ENCODE measurements at regions not wholly inside any gene's neighbourhood (a gene's known extent, or its start where the extent isn't known, plus 50 kb on each side); places are given as distances from the start of the nearest gene placed in this dataset.
"Not testable (repeated sequence)": the region's sequence is repeated elsewhere in the genome, so short reads cannot be mapped to it uniquely, and the experiment has no call there.

GRCh38 chr7:84879570-84880325 is 307.1 kb downstream of the SEMA3D start:
- DNase-seq, result no peak

- DNase-seq, result no peak
Measured at GRCh38 chr7:84877943-84878570, 308.8 kb downstream of the SEMA3D start.

GRCh38 chr7:84876061-84876821 is 310.6 kb downstream of the SEMA3D start:
- DNase-seq, result no peak

GRCh38 chr7:84865560-84865959 is 321.3 kb downstream of the SEMA3D start:
- DNase-seq, result no peak

- DNase-seq, result no peak
Measured at GRCh38 chr7:84857336-84857735, 329.5 kb downstream of the SEMA3D start.

GRCh38 chr7:84855758-84856157 is 331.1 kb downstream of the SEMA3D start:
- DNase-seq, result no peak

GRCh38 chr7:84848974-84849372 is 337.9 kb downstream of the SEMA3D start:
- DNase-seq, result not testable (repeated sequence)

- no peak for DNase-seq
Measured at GRCh38 chr7:84848219-84848973, 338.5 kb downstream of the SEMA3D start.

GRCh38 chr7:84847790-84848189 is 339.1 kb downstream of the SEMA3D start:
- no peak for DNase-seq

- no peak for DNase-seq
Measured at GRCh38 chr7:84847038-84847437, 339.8 kb downstream of the SEMA3D start.

GRCh38 chr7:84845971-84846370 is 340.9 kb downstream of the SEMA3D start:
- no peak for DNase-seq

- DNase-seq, result no peak
Measured at GRCh38 chr7:84844771-84845170, 342.1 kb downstream of the SEMA3D start.

GRCh38 chr7:84841809-84842208 is 345.0 kb downstream of the SEMA3D start:
- DNase-seq, result no peak

- no peak for DNase-seq
Measured at GRCh38 chr7:84838857-84839256, 348.0 kb downstream of the SEMA3D start.

- no peak for DNase-seq
Measured at GRCh38 chr7:84837405-84837804, 349.5 kb downstream of the SEMA3D start.

GRCh38 chr7:84829719-84830118 is 357.1 kb downstream of the SEMA3D start:
- DNase-seq, result no peak

GRCh38 chr7:84824057-84824651 is 362.7 kb downstream of the SEMA3D start:
- no peak for DNase-seq

- DNase-seq, result no peak
Measured at GRCh38 chr7:84823530-84823929, 363.3 kb downstream of the SEMA3D start.

GRCh38 chr7:84822941-84823510 is 363.8 kb downstream of the SEMA3D start:
- no peak for DNase-seq

- no peak for DNase-seq
Measured at GRCh38 chr7:84821671-84822534, 365.0 kb downstream of the SEMA3D start.

- no peak for DNase-seq
Measured at GRCh38 chr7:84820481-84820880, 366.4 kb downstream of the SEMA3D start.

Measured in NCI-H187 treated with DMSO at 0.1 percent for 48 hours (cell line).